NCI-H1436 treated with DMSO at 0.1 percent for 48 hours (cell line): ENCODE measurements at regions not wholly inside any gene's neighbourhood (a gene's known extent, or its start where the extent isn't known, plus 50 kb on each side); places are given as distances from the start of the nearest gene placed in this dataset.
"Not testable (repeated sequence)": the region's sequence is repeated elsewhere in the genome, so short reads cannot be mapped to it uniquely, and the experiment has no call there.

ENCODE experiments used
- DNase-seq: peaks from one replicate; lab custom pipeline; 2025; lab: John Stamatoyannopoulos, UW

DNA sequence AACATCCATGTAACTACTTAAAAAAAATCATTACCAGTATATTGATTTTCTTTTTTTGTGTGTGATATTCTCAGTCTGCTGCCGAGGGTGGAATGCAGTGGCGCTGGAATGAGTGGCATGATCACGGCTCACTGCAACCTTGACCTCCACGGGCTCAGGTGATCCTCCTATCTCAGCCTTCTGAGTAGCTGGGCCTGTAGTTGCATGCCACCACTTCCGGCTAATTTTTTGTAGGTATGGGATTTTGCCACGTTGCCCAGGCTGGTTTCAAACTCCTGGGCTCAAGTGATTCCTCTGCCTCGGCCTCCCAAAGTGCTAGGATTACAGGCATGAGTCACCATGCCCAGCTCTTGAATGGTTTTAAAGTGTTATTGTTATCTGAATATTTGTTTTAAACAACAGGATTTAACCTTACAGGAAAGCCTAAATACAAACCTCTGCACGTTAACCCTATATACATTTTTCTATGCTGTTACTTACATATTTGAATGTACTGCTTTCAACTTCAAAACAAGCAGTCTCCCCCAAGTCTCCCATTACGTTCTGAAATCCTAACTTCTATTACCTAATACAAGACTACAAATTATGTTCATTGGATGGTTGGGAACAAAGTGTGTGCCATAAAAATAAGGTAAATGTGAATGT is 61.7 kb downstream of the KPNA2 start:
- no peak for DNase-seq

DNA sequence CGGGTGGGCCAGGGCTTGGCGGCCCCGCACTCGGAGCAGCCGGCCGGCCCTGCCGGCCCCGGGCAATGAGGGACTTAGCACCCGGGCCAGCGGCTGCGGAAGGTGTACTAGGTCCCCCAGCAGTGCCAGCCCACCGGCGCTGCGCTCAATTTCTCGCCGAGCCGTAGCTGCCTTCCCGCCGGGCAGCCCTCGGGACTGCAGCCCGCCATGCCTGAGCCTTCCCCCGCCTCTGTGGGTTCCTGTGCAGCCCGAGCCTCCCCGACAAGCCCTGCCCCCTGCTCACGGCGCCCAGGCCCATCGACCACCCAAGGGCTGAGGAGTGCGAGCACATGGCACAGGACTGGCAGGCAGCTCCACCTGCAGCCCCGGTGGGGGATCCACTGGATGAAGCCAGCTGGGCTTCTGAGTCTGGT is 63.8 kb downstream of the KPNA2 start:
- DNase-seq: not testable (repeated sequence)

DNA sequence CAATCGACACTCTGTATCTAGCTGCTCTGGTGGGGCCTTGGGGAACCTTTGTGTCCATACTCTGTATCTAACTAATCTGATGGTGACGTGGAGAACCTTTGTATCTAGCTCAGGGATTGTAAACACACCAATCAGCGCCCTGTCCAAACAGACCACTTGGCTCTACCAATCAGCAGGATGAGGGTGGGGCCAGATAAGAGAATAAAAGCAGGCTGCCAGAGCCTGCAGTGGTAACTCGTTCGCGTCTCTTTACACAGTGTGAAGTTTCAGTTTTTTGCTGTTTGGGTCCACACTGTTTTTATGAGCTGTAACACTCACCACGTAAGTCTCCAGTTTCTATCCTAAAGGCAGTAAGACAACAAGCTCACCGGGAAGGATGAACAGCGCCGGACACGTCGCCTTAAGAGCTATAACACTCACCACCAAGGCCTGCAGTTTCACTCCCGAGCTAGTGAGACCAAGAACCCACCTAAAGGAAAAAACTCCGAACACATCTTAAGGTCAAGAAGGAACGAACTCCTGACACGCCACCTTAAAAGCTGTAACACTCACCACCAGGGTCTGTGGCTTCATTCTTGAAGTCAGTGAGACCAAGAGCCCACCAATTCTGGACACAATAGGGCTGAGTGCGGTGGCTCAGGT is 64.6 kb downstream of the KPNA2 start:
- no peak for DNase-seq

DNA sequence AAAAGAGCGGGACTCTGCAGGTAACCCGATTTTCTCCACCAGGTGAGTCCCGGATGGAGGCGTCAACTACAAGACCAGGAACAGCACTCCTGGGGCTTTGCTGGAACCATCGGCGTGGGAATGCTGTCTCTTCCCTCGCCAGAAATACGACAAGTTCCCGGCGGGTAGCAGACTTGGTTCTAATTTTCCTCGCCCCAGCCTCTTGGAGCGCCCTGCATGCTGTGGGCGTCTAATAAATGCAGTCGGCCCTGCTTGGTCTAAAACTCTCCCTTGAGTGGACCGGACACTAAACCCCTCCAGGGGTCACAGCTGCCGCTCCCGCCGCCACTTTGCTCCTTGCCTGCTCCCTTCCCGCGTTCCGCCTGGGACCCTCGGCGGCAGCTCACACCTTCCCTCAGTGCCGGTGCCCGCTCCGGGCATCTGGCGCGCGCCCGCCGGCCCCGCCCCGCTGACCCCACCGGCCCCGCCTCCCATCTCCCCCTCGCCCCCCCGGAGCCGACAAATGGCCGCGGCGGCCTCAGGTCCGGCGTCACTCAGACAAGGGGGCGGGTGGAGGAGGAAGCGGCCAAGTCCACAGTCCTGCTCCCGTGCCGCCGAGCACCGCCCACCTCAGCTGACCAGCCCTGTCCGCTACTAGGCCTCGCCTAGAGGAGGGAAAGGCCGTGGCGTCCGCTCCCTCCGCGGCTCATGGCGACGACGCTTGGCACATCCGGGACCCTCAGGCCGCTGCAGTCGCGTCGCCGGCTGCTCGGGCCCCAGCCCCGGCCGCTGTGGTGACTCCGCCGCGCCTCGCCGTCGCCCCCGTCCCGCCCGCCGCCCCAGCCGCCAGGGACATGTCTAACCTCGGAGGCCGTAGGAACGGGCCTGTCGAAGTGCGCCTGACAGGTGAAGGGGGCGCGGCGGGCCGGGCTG is 65.8 kb downstream of the KPNA2 start:
- peak; percentile 48 for DNase-seq

DNA sequence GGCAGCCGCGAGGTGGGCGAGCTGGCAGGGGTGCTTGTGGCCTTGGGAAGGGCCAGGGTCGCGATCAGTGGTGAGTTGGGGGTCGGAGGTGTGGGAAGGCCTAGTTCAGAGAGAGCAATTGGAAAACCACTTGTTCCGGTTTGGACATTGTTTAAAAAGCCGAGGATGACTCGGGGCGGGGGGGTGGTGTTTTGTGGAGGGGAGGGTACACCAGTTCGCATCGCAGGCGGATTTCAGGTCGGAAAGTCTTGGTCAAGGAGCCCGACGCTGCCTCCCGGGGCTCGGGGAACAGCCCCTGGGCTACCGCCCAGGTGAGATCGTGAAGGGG is 66.4 kb downstream of the KPNA2 start:
- no peak for DNase-seq

DNA sequence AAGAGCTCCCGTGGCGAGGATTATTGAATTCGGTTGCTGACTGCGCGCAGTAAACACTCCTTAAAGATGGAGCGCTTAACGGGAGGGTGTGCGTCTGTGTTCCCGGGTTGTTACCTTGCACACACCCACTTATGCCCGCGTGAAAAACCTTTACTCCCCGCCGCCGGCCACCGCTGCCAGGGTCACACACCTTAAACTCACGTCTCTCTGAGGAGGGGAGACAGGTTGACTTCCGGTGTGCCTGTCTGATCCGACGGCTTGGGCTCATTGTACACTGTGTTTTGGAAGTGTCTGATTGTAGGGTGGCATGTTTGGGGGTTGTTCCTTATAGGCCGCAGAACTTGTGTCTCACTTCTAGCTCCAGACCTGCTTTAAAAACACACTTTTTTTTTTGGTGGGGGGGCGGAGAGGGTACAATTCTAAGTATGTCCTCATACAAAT is 66.8 kb downstream of the KPNA2 start:
- no peak for DNase-seq

DNA sequence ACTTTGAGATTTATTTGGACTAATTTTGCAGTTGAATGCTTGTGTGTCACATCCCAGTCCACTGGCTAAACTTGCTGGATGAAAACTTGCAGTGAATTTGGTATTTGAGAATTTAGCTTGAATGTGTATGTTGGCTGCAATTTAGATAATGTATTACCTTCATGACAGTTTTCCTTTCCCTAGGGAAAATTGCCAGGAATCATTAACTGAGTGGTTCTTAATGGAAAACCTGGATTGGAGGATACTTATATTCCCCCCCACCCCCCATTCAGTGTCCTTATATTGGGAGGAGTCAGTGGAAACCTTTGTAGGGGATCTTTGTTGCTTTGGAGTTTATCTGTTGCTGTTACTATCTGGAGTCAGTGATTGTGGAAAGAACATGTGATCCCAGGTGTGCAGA is 67.6 kb downstream of the KPNA2 start:
- DNase-seq: no peak

DNA sequence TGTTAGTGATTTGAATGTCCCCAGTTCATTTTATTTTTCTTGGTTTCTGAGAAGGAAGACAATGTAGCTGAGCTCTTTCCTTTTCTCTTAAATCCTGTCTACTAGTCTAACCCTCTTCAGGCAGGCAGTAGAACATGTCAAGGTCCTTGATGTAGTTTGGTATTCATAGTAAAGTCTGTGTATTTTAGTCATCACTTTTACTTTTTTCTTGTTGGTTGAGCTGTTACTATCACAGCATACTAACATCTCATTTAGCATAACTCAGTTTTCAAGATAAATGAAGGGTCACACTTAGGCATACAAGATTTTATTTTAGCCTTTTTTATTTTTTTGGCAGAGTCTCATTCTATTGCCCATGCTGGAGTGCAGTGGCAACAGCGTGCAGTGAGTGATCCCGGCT is 70.5 kb downstream of the KPNA2 start:
- no peak for DNase-seq

DNA sequence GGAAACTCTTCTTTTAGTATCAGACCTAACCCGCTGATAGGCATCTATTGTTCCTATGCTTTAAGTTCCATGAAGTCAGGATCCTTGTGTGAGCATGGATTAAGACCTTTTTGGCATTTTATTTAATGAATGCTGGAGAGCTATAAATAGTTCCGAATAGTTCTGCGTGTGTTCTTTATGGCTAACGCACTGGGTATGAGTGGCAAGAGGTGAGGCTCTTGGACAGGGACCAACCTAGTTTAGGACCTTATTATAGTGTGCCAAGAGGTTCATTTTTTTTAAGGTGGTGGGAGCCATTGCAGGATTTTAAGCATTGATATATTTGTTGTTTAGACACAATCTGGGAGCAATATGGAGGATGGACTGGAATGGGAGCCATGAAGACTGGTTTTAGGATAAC is 71.8 kb downstream of the KPNA2 start:
- no peak for DNase-seq

DNA sequence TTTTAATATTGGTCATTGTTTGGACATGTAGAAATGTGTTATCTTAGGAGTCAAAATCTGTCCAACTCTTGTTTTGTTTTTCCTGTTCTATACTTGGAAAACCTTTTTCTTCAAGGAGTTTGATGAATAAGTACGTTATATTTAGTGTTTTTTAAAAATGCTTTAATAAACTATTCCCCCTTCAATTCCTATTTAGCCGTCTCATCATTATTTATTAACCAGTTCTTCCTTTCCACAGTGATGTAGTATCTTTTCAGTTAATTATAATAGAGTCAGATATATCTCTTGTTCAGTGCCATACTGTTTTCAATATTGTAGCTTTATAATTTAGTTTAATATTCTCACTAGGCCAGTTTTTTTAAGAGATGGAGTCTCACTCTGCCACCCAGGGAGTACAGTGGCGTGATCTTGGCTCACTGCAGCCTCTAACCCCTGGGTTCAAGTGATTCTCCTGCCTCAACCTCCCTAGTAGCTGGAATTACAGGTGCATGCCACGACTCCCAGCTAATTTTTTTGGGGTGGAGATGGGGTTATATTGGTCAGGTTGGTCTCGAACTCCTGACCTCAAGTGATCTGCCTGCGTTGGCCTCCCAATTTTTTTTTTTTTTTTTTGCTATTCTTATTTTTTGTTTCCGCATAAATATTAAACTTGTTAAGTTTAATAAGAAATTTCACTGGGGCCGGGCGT is 72.9 kb downstream of the KPNA2 start:
- no peak for DNase-seq

DNA sequence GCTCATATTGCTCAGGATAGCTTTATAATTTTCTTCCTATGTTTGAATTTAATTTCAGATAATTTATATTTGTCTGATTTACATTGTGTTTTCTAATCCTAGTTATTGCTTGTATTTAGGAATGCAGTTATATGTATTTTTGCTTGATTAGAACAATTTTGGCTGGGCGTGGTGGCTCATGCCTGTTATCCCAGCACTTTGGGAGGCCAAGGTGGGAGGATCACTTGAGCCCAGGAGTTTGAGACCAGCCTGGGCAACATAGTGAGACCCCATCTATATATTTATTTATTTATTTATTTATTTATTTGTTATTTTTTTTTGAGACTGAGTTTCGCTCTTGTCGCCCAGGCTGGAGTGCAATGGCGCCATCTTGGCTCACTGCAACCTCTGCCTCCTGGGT is 73.9 kb downstream of the KPNA2 start:
- not testable (repeated sequence) for DNase-seq

DNA sequence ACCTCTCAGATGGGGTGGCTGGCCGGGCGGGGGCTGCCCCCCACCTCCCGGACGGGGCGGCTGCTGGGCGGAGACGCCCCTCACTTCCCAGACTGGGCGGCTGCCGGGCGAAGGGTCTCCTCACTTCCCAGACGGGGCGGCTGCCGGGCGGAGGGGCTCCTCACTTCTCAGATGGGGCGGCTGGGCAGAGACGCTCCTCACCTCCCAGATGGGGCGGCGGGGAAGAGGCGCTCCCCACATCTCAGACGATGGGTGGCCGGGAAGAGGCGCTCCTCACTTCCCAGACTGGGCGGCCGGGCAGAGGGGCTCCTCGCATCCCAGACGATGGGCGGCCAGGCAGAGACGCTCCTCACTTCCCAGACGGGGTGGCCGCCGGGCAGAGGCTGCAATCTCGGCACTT is 80.7 kb downstream of the KPNA2 start:
- DNase-seq: not testable (repeated sequence)

DNA sequence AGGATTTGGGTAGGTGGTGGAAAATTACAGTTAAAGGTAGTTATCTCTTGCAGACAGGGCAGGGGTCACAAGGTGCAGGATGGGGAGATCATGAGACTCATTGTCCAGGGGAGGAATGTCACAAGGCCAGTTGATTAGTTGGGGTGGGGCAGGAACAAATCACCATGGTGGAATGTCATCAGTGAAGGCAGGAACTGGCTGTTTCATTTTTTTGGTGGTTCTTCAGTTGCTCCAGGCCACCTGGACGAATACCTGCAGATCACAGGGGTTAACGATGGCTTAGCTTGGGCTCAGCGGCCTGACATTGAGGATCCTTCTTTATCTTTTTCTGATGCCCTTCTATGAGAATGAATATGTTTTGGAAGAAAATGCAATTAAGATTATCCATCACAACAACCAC is 87.1 kb downstream of the KPNA2 start:
- no peak for DNase-seq

DNA sequence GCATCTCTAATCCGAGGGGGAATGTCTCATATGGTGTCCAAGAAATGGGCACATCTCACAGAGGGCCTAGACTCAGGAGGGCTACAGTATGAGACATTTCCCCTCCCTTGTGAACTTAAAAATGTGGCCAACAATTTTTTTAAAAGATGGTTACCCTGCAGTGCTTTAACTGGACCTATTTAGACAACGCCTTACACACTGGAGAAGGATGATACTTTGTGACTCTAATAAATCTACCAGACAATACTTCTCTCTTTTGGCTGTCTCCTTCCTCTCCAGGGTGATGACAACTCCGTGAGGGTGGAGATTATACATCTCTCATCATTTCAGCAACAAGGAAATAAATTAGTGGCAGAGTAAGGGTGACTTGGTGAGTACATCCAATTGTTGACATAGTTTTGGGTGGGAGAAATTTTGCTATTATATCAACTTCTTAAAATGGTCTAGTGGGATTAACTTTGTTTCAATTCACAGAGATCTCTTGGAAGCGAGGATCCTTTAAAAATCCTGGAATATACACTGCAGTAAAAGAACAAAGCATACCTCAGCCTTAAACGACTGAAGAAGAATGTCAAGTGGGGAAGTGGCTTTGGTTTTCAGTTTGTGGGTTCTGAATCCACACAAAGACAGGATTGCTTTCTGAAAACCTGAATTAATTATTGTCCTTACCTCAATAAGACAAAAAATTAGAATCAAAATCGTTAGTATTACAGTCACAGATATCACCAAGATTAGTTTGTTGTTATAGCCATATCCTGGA is 89.8 kb downstream of the KPNA2 start:
- DNase-seq: no peak

DNA sequence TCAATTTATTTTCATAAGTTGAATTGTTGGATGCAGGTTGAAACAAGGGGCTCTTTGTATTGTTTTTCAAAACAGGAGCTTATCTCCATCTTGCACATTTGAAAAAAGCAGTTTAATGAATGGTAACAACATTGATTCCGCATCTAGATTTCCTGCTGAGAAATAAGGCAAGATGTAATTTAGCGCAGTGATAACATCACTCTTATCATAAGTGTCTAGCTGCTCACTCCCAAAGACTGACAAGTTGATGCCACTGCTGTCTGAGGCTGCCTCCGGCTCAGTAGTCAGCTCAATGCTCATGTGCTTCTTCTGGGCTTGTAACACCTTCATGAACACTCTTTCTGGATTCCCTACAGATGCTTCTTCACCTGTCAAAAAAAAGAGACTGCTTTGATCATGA is 92.4 kb downstream of the KPNA2 start:
- no peak for DNase-seq

DNA sequence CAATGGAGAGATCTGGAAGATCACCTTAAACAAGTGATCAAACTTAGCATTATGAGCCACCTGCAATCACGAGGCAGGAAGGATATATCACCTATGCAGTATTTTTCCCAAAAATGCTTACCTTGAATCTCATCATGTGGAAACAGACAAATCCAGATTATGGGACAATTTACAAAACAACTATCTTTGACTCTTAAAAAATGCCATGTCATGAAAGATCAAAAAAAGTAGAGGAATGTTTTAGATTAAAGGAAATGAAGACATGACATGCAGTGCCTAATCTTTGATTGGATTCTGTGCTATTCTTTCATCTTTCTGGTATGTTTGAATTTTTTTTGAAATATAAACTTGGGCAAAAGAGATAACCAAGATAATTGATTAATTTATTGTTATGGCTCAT is 95.9 kb downstream of the KPNA2 start:
- no peak for DNase-seq

DNA sequence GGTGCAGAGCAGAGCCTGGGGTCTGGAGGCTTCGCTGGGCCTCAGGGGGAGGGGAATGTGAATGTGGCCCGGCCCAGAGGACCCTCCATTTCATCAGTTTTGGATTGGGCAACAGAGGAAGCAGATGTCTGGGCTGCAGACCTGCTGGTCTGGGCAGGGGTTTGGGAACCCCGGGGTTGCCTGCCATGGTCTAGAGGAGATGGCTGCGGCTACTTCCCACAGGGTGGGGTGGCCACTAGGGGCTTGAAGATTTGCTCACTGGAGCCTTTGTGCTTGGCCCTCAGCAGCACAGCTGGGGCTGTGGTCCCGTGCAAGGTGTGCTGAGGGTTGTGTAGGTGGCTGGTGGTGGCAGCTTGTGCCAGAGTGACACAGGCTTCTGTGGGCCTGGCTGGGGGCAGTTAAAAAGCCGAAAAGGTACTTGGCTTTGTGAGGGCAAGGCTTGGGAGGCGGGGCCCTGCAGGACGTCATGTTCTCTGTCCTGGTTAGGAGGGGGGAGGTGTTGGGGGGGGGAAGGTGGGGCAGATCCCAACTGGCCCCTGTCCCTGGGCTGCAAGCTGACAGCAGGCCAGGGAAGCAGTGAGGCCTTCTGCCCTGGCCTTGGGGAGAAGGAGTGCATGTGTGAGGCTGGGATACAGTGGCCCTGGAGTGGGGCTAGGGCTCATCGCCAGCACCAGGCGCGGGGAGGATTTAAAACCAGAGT is 98.0 kb downstream of the KPNA2 start:
- no peak for DNase-seq

DNA sequence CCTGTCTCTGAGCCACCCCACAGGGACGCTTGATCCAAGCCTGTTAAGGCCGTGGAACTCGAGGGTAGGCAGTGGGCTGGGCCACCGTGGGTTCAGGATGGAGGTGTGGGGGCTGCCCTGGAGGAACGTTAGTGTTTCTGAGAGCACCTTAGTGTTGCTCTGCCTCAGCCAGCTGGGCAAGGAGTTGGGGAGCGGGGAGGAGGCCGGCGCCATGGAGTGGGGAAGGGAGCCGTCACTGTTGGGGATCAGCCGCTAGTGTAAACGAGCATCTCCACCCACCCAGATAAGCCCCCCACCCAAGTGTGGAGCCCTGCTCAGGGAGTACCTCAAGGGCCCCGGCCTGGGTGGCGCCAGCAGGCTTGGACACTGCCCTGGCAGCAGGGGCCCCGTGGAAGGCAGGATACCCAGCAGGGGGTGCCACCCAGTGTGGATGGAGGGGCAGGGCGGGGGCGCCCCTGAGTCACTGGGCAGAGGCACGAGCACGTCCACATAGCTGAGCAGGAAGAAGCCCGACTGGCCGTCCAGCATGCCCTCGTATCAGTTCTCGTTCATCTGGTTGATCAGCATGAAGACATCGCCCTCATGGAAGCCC is 98.6 kb downstream of the KPNA2 start:
- DNase-seq: no peak

DNA sequence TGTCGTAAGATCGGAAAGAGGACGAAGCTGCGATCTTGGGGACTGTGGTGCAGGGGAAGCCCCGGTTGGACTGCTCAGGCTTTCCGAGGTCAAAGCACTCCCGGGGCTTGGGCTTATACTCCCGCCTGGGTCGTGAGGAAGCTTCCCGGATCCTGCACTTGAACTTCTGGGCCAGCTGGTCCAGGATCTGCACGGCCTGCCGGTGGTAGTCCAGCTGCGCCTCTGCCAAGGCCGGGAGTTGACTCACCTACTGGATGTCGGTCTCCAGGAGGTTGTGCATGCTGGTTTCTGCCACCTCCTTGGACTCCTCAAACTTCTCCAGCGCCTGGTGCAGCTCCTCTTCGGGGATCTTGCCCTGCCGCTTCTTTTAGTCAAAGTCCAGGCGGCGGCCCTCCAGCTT is 99.2 kb downstream of the KPNA2 start:
- no peak for DNase-seq

DNA sequence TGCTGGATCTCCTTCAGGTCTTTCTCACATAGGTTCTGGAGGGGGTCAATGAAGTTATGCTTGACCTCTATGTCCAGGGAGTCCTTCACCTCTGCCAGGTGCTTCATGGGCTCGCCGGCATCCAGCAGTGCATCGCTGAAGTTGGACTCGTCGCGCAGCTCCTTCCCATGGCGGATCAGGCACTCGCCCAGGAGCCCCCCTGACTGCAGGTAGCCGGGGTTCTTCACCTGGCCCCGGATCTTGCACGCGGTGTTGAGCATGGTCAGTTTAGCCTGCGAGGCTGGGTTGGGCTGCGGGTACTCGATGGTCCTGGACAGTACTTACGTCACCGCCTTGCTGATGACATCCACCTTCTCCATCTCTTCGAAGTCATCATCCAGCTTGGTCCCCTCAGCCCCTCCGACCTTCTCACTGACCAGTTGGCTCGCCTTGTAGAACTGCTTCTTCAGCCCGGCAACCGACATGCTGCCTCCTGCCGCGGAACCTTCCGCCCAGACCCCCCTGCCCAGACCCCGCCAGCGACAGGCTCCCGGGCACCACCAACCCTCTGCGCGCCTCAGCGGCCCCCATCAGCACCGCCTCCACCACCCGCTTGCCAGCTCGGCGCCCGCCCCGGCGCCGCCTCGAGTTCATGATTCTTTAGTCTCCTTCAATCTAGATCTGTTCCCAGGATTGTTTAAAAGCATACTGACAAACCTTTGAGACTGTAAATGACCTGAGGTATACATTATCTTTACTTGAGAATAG is 99.8 kb downstream of the KPNA2 start:
- no peak for DNase-seq
